ENCODE measurements at regions not wholly inside any gene's neighbourhood (a gene's known extent, or its start where the extent isn't known, plus 50 kb on each side); places are given as distances from the start of the nearest gene placed in this dataset.

DNA sequence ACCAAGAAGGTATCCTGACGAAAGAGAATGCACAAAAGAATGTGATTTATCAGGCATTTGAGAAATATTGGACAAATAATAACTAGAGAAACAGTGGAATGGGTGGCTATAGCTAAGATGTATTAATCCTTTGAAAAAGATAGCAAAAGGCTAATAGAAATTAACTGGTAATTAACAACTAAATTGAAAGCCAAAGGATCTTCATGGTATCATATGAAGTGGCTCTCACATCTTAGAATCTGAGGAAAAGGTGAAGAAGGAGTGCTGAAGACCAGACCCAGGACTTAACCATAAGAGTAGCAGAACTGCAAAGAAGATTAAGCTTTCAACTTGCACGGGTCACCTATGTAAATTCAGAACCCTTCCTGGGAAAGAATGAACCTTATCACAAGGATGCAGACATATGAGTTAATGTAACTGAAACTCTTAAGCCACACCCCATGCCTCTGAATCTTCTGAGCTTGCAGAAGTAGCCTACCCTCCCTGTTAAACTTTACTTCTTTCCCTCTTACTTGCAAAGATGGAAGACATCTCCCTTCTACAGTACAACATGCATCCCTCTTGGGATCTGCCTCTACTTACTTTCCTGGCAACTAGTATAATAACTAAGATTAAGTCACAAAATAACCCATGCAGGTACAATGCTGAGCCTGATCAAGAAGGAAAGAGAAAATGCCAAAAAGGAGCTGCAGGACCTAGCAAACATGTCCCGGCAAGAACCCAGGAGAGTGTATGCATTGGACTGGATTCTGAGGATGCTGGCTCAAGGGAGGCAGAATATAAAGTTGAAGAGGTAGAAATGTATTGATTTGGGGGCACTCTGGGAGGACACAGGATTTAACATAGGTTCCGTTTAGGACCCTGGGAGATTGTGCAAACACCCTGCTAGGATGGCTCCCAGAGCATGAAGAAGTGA is 395.5 kb upstream of the SLC30A5 start (continued):
- TF ChIP-seq, protein P1, sequence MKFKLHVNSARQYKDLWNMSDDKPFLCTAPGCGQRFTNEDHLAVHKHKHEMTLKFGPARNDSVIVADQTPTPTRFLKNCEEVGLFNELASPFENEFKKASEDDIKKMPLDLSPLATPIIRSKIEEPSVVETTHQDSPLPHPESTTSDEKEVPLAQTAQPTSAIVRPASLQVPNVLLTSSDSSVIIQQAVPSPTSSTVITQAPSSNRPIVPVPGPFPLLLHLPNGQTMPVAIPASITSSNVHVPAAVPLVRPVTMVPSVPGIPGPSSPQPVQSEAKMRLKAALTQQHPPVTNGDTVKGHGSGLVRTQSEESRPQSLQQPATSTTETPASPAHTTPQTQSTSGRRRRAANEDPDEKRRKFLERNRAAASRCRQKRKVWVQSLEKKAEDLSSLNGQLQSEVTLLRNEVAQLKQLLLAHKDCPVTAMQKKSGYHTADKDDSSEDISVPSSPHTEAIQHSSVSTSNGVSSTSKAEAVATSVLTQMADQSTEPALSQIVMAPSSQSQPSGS (CRISPR knock-in tag; IDR thresholded peaks at IDR 0.05), result no peak
- TF ChIP-seq ESRRB (CRISPR knock-in tag; IDR thresholded peaks at IDR 0.05; ENCODE audit: borderline replicate concordance) (no peak), ZNF224 (CRISPR knock-in tag; IDR thresholded peaks at IDR 0.05) (no peak), MAFG (tag; conservative IDR thresholded peaks at IDR 0.05) (no peak), JUNB (CRISPR knock-in tag; conservative IDR thresholded peaks at IDR 0.05) (no peak), POLR2B (IDR thresholded peaks at IDR 0.05; ENCODE audit: low read depth, partially characterized antibody) (no peak), SMARCE1 (IDR thresholded peaks at IDR 0.05) (peak; percentile 69; the same call in 1 of the 2 replicates), DPF2 (IDR thresholded peaks at IDR 0.05) (peak; percentile 88), ARNT (IDR thresholded peaks at IDR 0.05) (0 out of 4 replicates have a peak, but pooled peaks of 1 of the 2 experiments have one; percentile 42), ZBTB1 (CRISPR knock-in tag; IDR thresholded peaks at IDR 0.05; ENCODE audit: borderline replicate concordance, low read depth) (no peak), CBFA2T3 (IDR thresholded peaks at IDR 0.05) (peak; percentile 86), HOXB6 (CRISPR knock-in tag; IDR thresholded peaks at IDR 0.05; ENCODE audit: borderline replicate concordance) (no peak), SMAD2 (IDR thresholded peaks at IDR 0.05; ENCODE audit: low read depth, low read length) (no peak), ZNF324 (CRISPR knock-in tag; IDR thresholded peaks at IDR 0.05) (no peak), POLR3A (IDR thresholded peaks at IDR 0.05; ENCODE audit: borderline replicate concordance, extremely low read depth, insufficient read depth, insufficient read length) (no peak), ZNF76 (CRISPR knock-in tag; IDR thresholded peaks at IDR 0.05; ENCODE audit: borderline replicate concordance) (no peak)
- TF ChIP-seq, protein P2, sequence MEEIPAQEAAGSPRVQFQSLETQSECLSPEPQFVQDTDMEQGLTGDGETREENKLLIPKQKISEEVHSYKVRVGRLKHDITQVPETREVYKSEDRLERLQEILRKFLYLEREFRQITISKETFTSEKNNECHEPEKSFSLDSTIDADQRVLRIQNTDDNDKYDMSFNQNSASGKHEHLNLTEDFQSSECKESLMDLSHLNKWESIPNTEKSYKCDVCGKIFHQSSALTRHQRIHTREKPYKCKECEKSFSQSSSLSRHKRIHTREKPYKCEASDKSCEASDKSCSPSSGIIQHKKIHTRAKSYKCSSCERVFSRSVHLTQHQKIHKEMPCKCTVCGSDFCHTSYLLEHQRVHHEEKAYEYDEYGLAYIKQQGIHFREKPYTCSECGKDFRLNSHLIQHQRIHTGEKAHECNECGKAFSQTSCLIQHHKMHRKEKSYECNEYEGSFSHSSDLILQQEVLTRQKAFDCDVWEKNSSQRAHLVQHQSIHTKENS (CRISPR knock-in tag; IDR thresholded peaks at IDR 0.05), result no peak
- TF ChIP-seq, protein P3, sequence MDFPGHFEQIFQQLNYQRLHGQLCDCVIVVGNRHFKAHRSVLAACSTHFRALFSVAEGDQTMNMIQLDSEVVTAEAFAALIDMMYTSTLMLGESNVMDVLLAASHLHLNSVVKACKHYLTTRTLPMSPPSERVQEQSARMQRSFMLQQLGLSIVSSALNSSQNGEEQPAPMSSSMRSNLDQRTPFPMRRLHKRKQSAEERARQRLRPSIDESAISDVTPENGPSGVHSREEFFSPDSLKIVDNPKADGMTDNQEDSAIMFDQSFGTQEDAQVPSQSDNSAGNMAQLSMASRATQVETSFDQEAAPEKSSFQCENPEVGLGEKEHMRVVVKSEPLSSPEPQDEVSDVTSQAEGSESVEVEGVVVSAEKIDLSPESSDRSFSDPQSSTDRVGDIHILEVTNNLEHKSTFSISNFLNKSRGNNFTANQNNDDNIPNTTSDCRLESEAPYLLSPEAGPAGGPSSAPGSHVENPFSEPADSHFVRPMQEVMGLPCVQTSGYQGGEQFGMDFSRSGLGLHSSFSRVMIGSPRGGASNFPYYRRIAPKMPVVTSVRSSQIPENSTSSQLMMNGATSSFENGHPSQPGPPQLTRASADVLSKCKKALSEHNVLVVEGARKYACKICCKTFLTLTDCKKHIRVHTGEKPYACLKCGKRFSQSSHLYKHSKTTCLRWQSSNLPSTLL (IDR thresholded peaks at IDR 0.05), result no peak
- TF ChIP-seq, protein P4, sequence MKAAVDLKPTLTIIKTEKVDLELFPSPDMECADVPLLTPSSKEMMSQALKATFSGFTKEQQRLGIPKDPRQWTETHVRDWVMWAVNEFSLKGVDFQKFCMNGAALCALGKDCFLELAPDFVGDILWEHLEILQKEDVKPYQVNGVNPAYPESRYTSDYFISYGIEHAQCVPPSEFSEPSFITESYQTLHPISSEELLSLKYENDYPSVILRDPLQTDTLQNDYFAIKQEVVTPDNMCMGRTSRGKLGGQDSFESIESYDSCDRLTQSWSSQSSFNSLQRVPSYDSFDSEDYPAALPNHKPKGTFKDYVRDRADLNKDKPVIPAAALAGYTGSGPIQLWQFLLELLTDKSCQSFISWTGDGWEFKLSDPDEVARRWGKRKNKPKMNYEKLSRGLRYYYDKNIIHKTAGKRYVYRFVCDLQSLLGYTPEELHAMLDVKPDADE (conservative IDR thresholded peaks at IDR 0.05; ENCODE audit: control insufficient read depth, low read depth, low read length), result no peak
- TF ChIP-seq, protein P5, sequence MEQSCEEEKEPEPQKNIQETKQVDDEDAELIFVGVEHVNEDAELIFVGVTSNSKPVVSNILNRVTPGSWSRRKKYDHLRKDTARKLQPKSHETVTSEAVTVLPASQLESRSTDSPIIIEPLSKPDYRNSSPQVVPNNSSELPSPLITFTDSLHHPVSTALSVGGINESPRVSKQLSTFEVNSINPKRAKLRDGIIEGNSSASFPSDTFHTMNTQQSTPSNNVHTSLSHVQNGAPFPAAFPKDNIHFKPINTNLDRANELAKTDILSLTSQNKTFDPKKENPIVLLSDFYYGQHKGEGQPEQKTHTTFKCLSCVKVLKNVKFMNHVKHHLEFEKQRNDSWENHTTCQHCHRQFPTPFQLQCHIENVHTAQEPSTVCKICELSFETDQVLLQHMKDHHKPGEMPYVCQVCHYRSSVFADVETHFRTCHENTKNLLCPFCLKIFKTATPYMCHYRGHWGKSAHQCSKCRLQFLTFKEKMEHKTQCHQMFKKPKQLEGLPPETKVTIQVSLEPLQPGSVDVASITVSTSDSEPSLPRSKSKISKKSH (CRISPR knock-in tag; IDR thresholded peaks at IDR 0.05), result no peak

All from K562 (cell line).